Stimulated activated CD8-positive, alpha-beta memory T cell treated with anti-CD3 and anti-CD28 coated beads, Interleukin-7, amount 100 ng/mL, for 1 hour (primary cell): ENCODE measurements at regions not wholly inside any gene's neighbourhood (a gene's known extent, or its start where the extent isn't known, plus 50 kb on each side); places are given as distances from the start of the nearest gene placed in this dataset.

Source experiments
- DNase-seq, 2 donors: peaks; one replicate each; pipeline ENCODE4 v3.0.0-alpha.2; 2020; ENCODE audit warnings: low read depth in 2 of 2

GRCh38 chr16:86866986-86867722, 288.8 kb downstream of the FOXL1 start:
- DNase-seq = no peak

- no peak for DNase-seq
Observed at GRCh38 chr16:86868070-86868469, 289.7 kb downstream of the FOXL1 start.

- DNase-seq = no peak
Observed at GRCh38 chr16:86868786-86869185, 290.4 kb downstream of the FOXL1 start.

- no peak for DNase-seq
Observed at GRCh38 chr16:86869288-86870022, 291.1 kb downstream of the FOXL1 start.

- no peak for DNase-seq
Observed at GRCh38 chr16:86870380-86870779, 292.0 kb downstream of the FOXL1 start.

- DNase-seq = no peak
Observed at GRCh38 chr16:86872131-86872530, 293.8 kb downstream of the FOXL1 start.

- DNase-seq = no peak
Observed at GRCh38 chr16:86872833-86873232, 294.5 kb downstream of the FOXL1 start.

GRCh38 chr16:86874141-86874540, 295.8 kb downstream of the FOXL1 start:
- DNase-seq = peak in 1 of 2 donors; percentile 4

GRCh38 chr16:86876499-86876898, 298.1 kb downstream of the FOXL1 start:
- no peak for DNase-seq

- DNase-seq = no peak
Observed at GRCh38 chr16:86877108-86877507, 298.8 kb downstream of the FOXL1 start.

- DNase-seq = no peak
Observed at GRCh38 chr16:86877835-86878234, 299.5 kb downstream of the FOXL1 start.

- no peak for DNase-seq
Observed at GRCh38 chr16:86878236-86879080, 300.1 kb downstream of the FOXL1 start.

GRCh38 chr16:86879268-86879667, 300.9 kb downstream of the FOXL1 start:
- DNase-seq = no peak

- DNase-seq = no peak
Observed at GRCh38 chr16:86880316-86881117, 302.2 kb downstream of the FOXL1 start.

- no peak for DNase-seq
Observed at GRCh38 chr16:86881118-86881510, 302.8 kb downstream of the FOXL1 start.

GRCh38 chr16:86881861-86882273, 303.5 kb downstream of the FOXL1 start:
- no peak for DNase-seq

- no peak for DNase-seq
Observed at GRCh38 chr16:86882586-86883280, 304.4 kb downstream of the FOXL1 start.

GRCh38 chr16:86883583-86884389, 305.4 kb downstream of the FOXL1 start:
- no peak for DNase-seq

- no peak for DNase-seq
Observed at GRCh38 chr16:86884390-86884650, 306.0 kb downstream of the FOXL1 start.

- no peak for DNase-seq
Observed at GRCh38 chr16:86885139-86885538, 306.8 kb downstream of the FOXL1 start.
